GM10248 (cell line): ENCODE measurements at regions not wholly inside any gene's neighbourhood (a gene's known extent, or its start where the extent isn't known, plus 50 kb on each side); places are given as distances from the start of the nearest gene placed in this dataset.

Experiments
- CTCF ChIA-PET: fragments of 300-600 bp; sonication (Branson Sonifier 250); formaldehyde crosslinking; extraction: SDS; loops from one replicate; lab custom pipeline; 2021; ENCODE audit warnings: antibody characterized with exemption; lab: Yijun Ruan, JAX
- POLR2A ChIA-PET: fragments of 350-650 bp; sonication (Branson Sonifier 250); formaldehyde crosslinking; extraction: SDS; loops from one replicate; lab custom pipeline; 2020; ENCODE audit warnings: antibody characterized with exemption; lab: Yijun Ruan, JAX
- DNase-seq: peaks from one replicate; pipeline ENCODE4 v3.0.0; 2012; ENCODE audit errors: extremely low spot score
- CTCF ChIP-seq: IDR thresholded peaks from 2 replicates; pipeline ENCODE4 v1.5.1; 2012; ENCODE audit warnings: mild to moderate bottlenecking, low read depth; ENCODE audit errors: extremely low read depth, missing control alignments, control extremely low read depth

GRCh38 chr18:73446502-73446901, 578.7 kb upstream of the NETO1 start:
- ChIA-PET CTCF (no interaction called here), POLR2A (no interaction called here)
- DNase-seq: no peak
- TF ChIP-seq CTCF: no peak

DNA sequence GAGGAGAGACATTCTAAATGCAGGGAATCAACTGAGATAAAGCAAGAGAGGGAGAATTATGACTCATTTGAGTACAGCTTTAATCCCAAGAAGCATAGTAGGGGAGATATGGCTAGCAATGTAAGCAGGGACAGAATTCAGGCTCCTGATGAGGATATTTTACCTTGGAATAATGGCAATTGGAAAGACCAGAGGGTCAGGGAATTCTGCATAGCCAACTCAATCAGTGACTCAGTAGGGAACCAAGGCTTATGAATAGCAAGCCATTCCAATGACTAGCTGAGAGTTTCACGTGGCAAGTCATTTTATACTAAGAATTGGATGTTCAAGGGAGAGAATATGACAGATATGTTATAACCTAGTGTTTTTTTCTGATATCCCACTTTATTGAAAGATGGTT, 563.8 kb upstream of the NETO1 start:
- ChIA-PET POLR2A (no interaction called here), CTCF (no interaction called here)
- DNase-seq: no peak
- TF ChIP-seq CTCF: no peak

- CTCF ChIA-PET: interaction anchor here (1.2 kb wide), 1 partner anchor 8 kb away, joined by 3 read pairs; no protein-coding TSS in a partner anchor
- no peak for TF ChIP-seq CTCF
Observed at GRCh38 chr18:73421010-73421409, 553.2 kb upstream of the NETO1 start.

DNA sequence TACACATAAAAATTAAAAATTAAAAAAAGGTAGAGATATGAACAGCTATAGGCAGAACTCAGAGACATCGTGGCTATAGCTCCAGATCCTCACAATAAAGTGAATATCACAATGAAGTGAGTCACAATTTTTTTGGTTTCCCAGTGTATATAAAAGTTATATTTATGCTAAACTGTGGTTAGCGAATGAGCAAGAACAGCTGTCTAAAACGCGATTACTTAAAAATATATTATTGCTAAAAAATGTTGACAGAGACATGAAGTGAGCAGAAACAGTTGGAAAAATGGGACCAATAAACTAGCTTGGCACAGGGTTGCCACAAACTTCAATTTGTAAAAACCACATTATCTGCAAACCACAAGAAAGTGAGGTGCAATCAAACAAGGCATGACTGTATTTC, 551.7 kb upstream of the NETO1 start:
- POLR2A ChIA-PET: no interaction called here
- CTCF ChIA-PET: no interaction called here
- no peak for DNase-seq
- TF ChIP-seq CTCF: no peak

More at GRCh38 chr18:73421010-73421409, 553.2 kb upstream of the NETO1 start:
- DNase-seq: no peak
- POLR2A ChIA-PET: no interaction called here

DNA sequence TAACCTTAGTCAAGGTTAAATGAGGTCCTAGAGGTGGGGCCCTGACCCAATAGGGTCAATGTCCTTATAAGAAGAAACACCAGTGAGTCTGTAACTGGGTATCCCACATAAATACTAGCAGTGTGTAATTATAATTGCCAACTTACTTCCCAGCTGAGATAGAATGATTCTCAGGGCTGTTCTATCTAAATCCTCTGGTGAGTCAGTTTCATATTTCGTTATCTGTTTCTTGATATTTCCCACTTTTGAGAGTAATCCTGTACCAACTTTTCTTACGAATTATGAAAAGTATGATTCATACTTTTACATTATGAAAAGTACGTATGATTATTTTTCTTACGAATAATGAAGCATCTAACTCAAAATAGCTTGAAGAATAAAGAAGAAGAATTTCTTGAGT, 546.8 kb upstream of the NETO1 start:
- POLR2A ChIA-PET: no interaction called here
- CTCF ChIA-PET: no interaction called here
- TF ChIP-seq CTCF: no peak
- DNase-seq: no peak

DNA sequence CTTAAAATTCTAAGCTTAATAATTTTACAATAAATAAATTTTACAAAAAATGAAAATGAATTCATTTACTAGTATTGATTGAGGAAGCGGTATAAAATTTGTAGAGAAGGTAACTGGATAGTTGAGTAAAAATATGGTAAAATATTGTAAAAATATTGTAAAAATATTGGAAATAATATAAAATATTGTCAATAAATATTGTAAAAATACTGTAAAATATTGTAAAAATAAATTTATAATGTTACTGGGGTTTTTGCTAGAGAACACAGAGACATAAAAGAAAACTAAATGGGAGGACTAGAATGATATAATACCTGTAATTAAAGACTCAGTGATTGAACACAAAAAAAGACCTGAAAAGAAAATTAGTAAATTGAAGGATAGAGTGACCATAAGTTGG, 546.3 kb upstream of the NETO1 start:
- ChIA-PET POLR2A (no interaction called here), CTCF (no interaction called here)
- no peak for DNase-seq
- no peak for TF ChIP-seq CTCF

DNA sequence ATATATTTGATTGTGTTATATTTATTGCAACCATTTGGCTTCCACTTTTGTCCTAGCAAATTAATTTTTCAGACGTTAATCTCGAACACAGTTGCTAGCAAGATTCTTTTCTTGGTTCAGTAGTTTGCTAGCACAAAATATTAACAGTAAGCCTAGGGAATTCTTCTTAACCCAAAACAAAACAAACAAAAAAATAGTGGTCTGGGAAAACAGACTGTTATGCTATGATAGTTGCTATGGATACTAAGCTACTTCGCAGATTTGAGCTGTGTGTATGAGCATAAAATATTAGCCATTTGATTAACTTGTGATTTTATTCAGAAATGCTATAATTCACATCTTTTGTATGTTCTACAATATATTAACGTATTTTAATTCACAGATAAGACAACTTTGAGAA, 541.5 kb upstream of the NETO1 start:
- no peak for TF ChIP-seq CTCF
- no peak for DNase-seq
- ChIA-PET CTCF (interaction anchor here (0.7 kb wide), 1 partner anchor 23 kb away, joined by 3 read pairs; no protein-coding TSS in a partner anchor), POLR2A (no interaction called here)
